ENCODE measurements at regions not wholly inside any gene's neighbourhood (a gene's known extent, or its start where the extent isn't known, plus 50 kb on each side); places are given as distances from the start of the nearest gene placed in this dataset.

- H3K9me2 ChIP-seq (ENCODE audit: insufficient read depth) = peaks cover 4% of the 10 kb centered on the region; the same call in 1 of the 2 replicates
- H3K27me3 ChIP-seq (ENCODE audit: insufficient read depth, low read depth) = no peaks in the 10 kb centered on the region
- H3K36me3 ChIP-seq (ENCODE audit: low read depth) = no peaks in the 10 kb centered on the region
- H3K4me3 ChIP-seq = no peak overlapping the region
- H3K4me2 ChIP-seq = no peak overlapping the region
- 0 out of 2 replicates have a peak, but pooled peaks cover 6% of the 10 kb centered on the region for H3K4me1 ChIP-seq (replicated peaks; ENCODE audit: insufficient read depth)
- H2AFZ ChIP-seq = no peak overlapping the region
- H4K20me1 ChIP-seq (ENCODE audit: insufficient read depth) = no peaks in the 10 kb centered on the region
- TF ChIP-seq CTCF (conservative IDR thresholded peaks at IDR 0.05) (no peak), EZH2 (IDR thresholded peaks at IDR 0.05; ENCODE audit: low read depth) (no peak)
- intact Hi-C loops (cut with micrococcal nuclease; ENCODE audit: unreplicated experiment) = no loop called here
- no peak overlapping the region for H3K27ac ChIP-seq
- DNase-seq = peak in 1 of 2 experiments; percentile 89
- H3K79me2 ChIP-seq (ENCODE audit: low read depth) = no peaks in the 10 kb centered on the region
- no peaks in the 10 kb centered on the region for H3K9me3 ChIP-seq (ENCODE audit: insufficient read depth, low read depth)
- no TSS peak for BruUV-seq (replicated peaks)
- peaks cover 9% of the 10 kb centered on the region for H3F3A ChIP-seq (ENCODE audit: insufficient read depth, low read depth)
- ChIA-PET POLR2A (ENCODE audit: unreplicated experiment) (no interaction called here), CTCF (no interaction called here)
Measured at GRCh38 chr3:128549283-128550112, 56.5 kb upstream of the GATA2 start.

- no peak for TF ChIP-seq EZH2 (IDR thresholded peaks at IDR 0.05; ENCODE audit: low read depth)
- TF ChIP-seq CTCF (conservative IDR thresholded peaks at IDR 0.05) = no peak
- Histone ChIP-seq H3K4me3 (no peak overlapping the region), H3K9me3 (ENCODE audit: insufficient read depth, low read depth) (0 out of 2 replicates have a peak, but pooled peaks cover 2% of the 10 kb centered on the region), H3K9me2 (ENCODE audit: insufficient read depth) (peaks cover 4% of the 10 kb centered on the region; the same call in 1 of the 2 replicates), H3K27ac (no peak overlapping the region), H2AFZ (no peak overlapping the region), H4K20me1 (ENCODE audit: insufficient read depth) (no peaks in the 10 kb centered on the region), H3K4me2 (no peak overlapping the region), H3K4me1 (replicated peaks; ENCODE audit: insufficient read depth) (0 out of 2 replicates have a peak, but pooled peaks cover 6% of the 10 kb centered on the region), H3F3A (ENCODE audit: insufficient read depth, low read depth) (peaks cover 5% of the 10 kb centered on the region), H3K79me2 (ENCODE audit: low read depth) (no peaks in the 10 kb centered on the region), H3K27me3 (ENCODE audit: insufficient read depth, low read depth) (no peaks in the 10 kb centered on the region), H3K36me3 (ENCODE audit: low read depth) (no peaks in the 10 kb centered on the region)
- ChIA-PET POLR2A (ENCODE audit: unreplicated experiment) (interaction anchor here (0.7 kb wide), 1 partner anchor 955 kb away, joined by 5 read pairs; no protein-coding TSS in a partner anchor), CTCF (no interaction called here)
- no peak for DNase-seq
- intact Hi-C loops (cut with micrococcal nuclease; ENCODE audit: unreplicated experiment) = no loop called here
- no TSS peak for BruUV-seq (replicated peaks)
Measured at GRCh38 chr3:128548426-128549282, 55.7 kb upstream of the GATA2 start.

- Histone ChIP-seq H3K9me3 (ENCODE audit: insufficient read depth, low read depth) (0 out of 2 replicates have a peak, but pooled peaks cover 7% of the 10 kb centered on the region), H3K4me1 (replicated peaks; ENCODE audit: insufficient read depth) (0 out of 2 replicates have a peak, but pooled peaks cover 6% of the 10 kb centered on the region), H2AFZ (no peak overlapping the region), H3K27me3 (ENCODE audit: insufficient read depth, low read depth) (no peaks in the 10 kb centered on the region), H3K4me3 (no peak overlapping the region), H3K36me3 (ENCODE audit: low read depth) (no peaks in the 10 kb centered on the region), H3K4me2 (no peak overlapping the region), H3F3A (ENCODE audit: insufficient read depth, low read depth) (peaks cover 5% of the 10 kb centered on the region), H3K9me2 (ENCODE audit: insufficient read depth) (peaks cover 4% of the 10 kb centered on the region; the same call in 1 of the 2 replicates), H3K27ac (no peak overlapping the region), H4K20me1 (ENCODE audit: insufficient read depth) (no peaks in the 10 kb centered on the region), H3K79me2 (ENCODE audit: low read depth) (no peaks in the 10 kb centered on the region)
- no TSS peak for BruUV-seq (replicated peaks)
- TF ChIP-seq CTCF (conservative IDR thresholded peaks at IDR 0.05) = no peak
- TF ChIP-seq EZH2 (IDR thresholded peaks at IDR 0.05; ENCODE audit: low read depth) = no peak
- ChIA-PET POLR2A (ENCODE audit: unreplicated experiment) (interaction anchor here (0.7 kb wide), 1 partner anchor 954 kb away, joined by 5 read pairs; no protein-coding TSS in a partner anchor), CTCF (no interaction called here)
- no peak for DNase-seq
- intact Hi-C loops (cut with micrococcal nuclease; ENCODE audit: unreplicated experiment) = no loop called here
Measured at GRCh38 chr3:128548021-128548420, 55.0 kb upstream of the GATA2 start.

Measured in PC-9 (cell line).